Uterus (tissue), 3 donors: ENCODE measurements at regions not wholly inside any gene's neighbourhood (a gene's known extent, or its start where the extent isn't known, plus 50 kb on each side); places are given as distances from the start of the nearest gene placed in this dataset.

Source experiments
- DNase-seq, 2 donors: peaks; one replicate each; pipeline ENCODE4 v3.0.0-alpha.2; 2019 to 2020
- H3K27ac ChIP-seq, 2 donors: fragments of 200-600 bp; sonication (generic); 1 replicate in 1 of 2; 2 replicates in 1 of 2; pipeline ENCODE4 v1.5.1; 2016 to 2018
- H3K27me3 ChIP-seq, 2 donors: fragments of 200-600 bp; sonication (generic); one replicate each; pipeline ENCODE4 v1.5.1; 2018 to 2019; ENCODE audit warnings: control low read depth in 1 of 2
- H3K36me3 ChIP-seq, 2 donors: fragments of 200-600 bp; sonication (generic); one replicate each; pipeline ENCODE4 v1.5.1; 2019; ENCODE audit warnings: control low read depth in 1 of 2
- H3K4me1 ChIP-seq, 2 donors: fragments of 200-600 bp; sonication (generic); one replicate each; pipeline ENCODE4 v1.5.1; 2018 to 2019; ENCODE audit warnings: control low read depth in 1 of 2
- H3K4me3 ChIP-seq, 2 donors: fragments of 200-600 bp; sonication (generic); 1 replicate in 1 of 2; 2 replicates in 1 of 2; pipeline ENCODE4 v1.5.1; 2018 to 2019; ENCODE audit warnings: mild to moderate bottlenecking in 1 of 2
- H3K9me3 ChIP-seq, 2 donors: fragments of 200-600 bp; sonication (generic); one replicate each; pipeline ENCODE4 v1.5.1; 2019; ENCODE audit warnings: control low read depth in 1 of 2
- POLR2A ChIP-seq, 2 donors: fragments of 450-650 bp; IDR thresholded peaks; one replicate each; pipeline ENCODE4 v1.6.1; 2016; ENCODE audit warnings: antibody characterized with exemption in 2 of 2, mild to moderate bottlenecking in 1 of 2, moderate library complexity in 1 of 2
- intact Hi-C: fragments of 100-400 bp; cut with DNase I; formaldehyde crosslinking; loops from one replicate; pipeline ENCODE4 v1.15.1; 2023; ENCODE audit warnings: low total_unique reads
- TF ChIP-seq, protein P1 (sequence below), 4 experiments: fragments of 200-600 bp in 2 of 4; fragments of 450-650 bp in 2 of 4; sonication (generic) in 2 of 4; IDR thresholded peaks; one replicate each; pipeline ENCODE4 v1.5.1; 2016 to 2019; ENCODE audit warnings: antibody characterized with exemption in 4 of 4, mild to moderate bottlenecking in 2 of 4, moderate library complexity in 1 of 4
- donor health status: DM: yes; HTN: yes; CAD: no.

DNA sequence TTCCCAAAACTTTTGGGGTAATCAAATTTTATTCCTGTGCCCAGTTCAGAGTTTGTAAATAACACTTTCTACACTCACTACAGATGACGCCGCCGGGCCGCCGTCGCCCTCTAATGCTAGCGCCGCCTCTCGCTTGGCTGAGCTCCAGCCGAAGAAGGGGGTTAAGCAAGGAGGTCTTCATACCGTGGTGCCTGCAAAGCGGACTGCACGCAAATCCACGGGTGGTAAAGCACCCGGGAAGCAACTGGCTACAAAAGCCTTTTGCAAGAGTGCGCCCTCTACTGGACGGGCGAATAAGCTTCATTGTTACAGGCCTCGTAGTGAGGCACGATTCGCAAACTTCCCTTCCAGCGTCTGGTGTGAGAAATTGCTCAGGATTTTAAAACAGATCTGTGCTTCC lies 280.4 kb downstream of the MEF2C start:
- H3K36me3 ChIP-seq = no peaks in the 10 kb centered on the region
- TF ChIP-seq POLR2A (IDR thresholded peaks at IDR 0.05) = no peak
- TF ChIP-seq, protein P1, sequence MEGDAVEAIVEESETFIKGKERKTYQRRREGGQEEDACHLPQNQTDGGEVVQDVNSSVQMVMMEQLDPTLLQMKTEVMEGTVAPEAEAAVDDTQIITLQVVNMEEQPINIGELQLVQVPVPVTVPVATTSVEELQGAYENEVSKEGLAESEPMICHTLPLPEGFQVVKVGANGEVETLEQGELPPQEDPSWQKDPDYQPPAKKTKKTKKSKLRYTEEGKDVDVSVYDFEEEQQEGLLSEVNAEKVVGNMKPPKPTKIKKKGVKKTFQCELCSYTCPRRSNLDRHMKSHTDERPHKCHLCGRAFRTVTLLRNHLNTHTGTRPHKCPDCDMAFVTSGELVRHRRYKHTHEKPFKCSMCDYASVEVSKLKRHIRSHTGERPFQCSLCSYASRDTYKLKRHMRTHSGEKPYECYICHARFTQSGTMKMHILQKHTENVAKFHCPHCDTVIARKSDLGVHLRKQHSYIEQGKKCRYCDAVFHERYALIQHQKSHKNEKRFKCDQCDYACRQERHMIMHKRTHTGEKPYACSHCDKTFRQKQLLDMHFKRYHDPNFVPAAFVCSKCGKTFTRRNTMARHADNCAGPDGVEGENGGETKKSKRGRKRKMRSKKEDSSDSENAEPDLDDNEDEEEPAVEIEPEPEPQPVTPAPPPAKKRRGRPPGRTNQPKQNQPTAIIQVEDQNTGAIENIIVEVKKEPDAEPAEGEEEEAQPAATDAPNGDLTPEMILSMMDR (IDR thresholded peaks at IDR 0.05) = no peak
- no peak overlapping the region for H3K27ac ChIP-seq
- H3K9me3 ChIP-seq = no peaks in the 10 kb centered on the region
- H3K27me3 ChIP-seq = no peaks in the 10 kb centered on the region
- no peaks in the 10 kb centered on the region for H3K4me1 ChIP-seq
- no peak overlapping the region for H3K4me3 ChIP-seq
- no peak for DNase-seq
- intact Hi-C loops = no loop called here

DNA sequence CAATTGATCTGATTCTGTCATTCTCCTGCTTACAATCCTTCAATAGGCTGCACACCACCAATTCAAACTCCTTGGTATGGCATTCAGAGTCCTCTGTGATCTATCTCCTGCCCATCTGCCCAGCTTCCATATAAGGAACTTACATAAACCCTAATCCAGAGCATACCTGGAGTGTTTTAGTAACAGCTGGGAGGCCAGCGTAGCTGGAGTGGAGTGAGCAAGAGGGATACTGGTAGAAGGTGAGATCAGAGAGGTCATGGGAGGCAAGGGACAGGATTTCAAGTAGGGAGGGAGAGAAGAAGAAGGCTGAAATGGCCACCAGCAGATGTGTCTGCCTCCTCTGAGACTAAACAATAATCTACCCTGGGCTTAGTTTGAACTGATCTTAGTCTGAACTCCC lies 288.5 kb downstream of the MEF2C start:
- Histone ChIP-seq H3K27me3 (no peaks in the 10 kb centered on the region), H3K27ac (no peak overlapping the region), H3K4me3 (no peak overlapping the region), H3K9me3 (no peaks in the 10 kb centered on the region), H3K4me1 (no peaks in the 10 kb centered on the region), H3K36me3 (no peaks in the 10 kb centered on the region)
- TF ChIP-seq, protein P1 (IDR thresholded peaks at IDR 0.05) = no peak
- TF ChIP-seq POLR2A (IDR thresholded peaks at IDR 0.05) = no peak
- intact Hi-C loops = no loop called here
- DNase-seq = no peak

DNA sequence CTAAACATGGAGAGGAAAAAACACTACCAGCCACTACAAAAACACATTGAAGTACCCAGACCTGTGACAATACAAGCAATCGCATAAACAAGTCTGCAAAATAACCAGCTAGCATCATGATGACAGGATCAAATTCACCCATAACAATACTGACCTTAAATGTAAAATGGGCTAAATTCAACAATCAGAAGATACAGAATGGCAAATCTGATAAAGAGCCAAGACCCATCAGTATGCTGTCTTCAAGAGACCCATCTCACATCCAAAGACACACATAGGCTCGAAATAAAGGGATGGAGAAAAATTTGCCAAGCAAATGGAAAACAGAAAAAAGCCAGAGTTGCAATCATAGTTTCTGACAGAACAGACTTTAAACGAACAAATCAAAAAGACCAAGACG lies 294.4 kb downstream of the MEF2C start:
- Histone ChIP-seq H3K27me3 (no peaks in the 10 kb centered on the region), H3K27ac (no peak overlapping the region), H3K4me1 (no peaks in the 10 kb centered on the region), H3K4me3 (no peak overlapping the region), H3K36me3 (no peaks in the 10 kb centered on the region), H3K9me3 (no peaks in the 10 kb centered on the region)
- TF ChIP-seq, protein P1 (IDR thresholded peaks at IDR 0.05) = no peak
- TF ChIP-seq POLR2A (IDR thresholded peaks at IDR 0.05) = no peak
- no peak for DNase-seq
- intact Hi-C loops = no loop called here

DNA sequence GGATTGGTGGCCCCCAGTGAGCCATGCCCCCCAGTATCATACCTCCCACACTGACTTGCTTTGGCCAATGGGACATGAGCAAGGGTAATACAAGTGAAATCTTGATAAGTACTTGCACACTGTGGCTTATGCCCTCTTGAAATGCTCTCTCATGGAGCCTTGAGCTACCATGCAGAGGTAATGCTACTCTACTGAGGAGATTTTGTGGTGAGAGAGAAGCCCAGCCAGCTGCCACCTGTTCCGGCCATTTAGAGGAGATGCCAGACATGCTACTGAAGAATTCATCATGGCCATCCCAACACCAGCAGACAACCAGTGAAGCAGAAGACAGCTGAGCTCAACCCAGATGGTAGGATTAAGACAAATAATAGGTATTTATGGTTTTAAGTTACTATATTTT lies 299.5 kb downstream of the MEF2C start:
- Histone ChIP-seq H3K9me3 (no peaks in the 10 kb centered on the region), H3K36me3 (no peaks in the 10 kb centered on the region), H3K4me3 (no peak overlapping the region), H3K27me3 (no peaks in the 10 kb centered on the region), H3K27ac (no peak overlapping the region), H3K4me1 (no peaks in the 10 kb centered on the region)
- no peak for TF ChIP-seq POLR2A (IDR thresholded peaks at IDR 0.05)
- TF ChIP-seq, protein P1 (IDR thresholded peaks at IDR 0.05) = no peak
- no peak for DNase-seq
- intact Hi-C loops = no loop called here

DNA sequence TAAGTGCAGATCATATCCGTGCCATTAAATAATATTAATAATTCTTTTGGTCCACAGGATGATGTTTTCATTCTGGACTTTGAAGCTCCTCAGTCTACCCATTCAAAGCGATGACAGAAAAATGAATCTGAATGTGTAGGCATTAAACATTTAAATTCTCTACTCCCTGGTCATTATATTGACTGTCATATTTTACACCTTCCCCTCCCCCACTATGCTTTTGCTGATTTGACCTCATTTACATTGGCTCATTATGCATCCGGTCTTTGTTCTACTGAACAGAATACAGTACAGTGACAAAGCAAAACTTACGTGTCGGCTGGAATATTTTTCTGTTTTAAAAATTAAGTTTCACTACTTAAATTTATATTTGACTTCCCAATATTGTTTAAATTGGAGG lies 289.7 kb upstream of the TMEM161B start:
- H3K36me3 ChIP-seq = no peaks in the 10 kb centered on the region
- H3K4me1 ChIP-seq = no peaks in the 10 kb centered on the region
- intact Hi-C loops = no loop called here
- TF ChIP-seq POLR2A (IDR thresholded peaks at IDR 0.05) = no peak
- TF ChIP-seq, protein P1 (IDR thresholded peaks at IDR 0.05) = no peak
- no peak overlapping the region for H3K27ac ChIP-seq
- no peak for DNase-seq
- no peaks in the 10 kb centered on the region for H3K9me3 ChIP-seq
- no peaks in the 10 kb centered on the region for H3K27me3 ChIP-seq
- no peak overlapping the region for H3K4me3 ChIP-seq
